ENCODE measurements at regions not wholly inside any gene's neighbourhood (a gene's known extent, or its start where the extent isn't known, plus 50 kb on each side); places are given as distances from the start of the nearest gene placed in this dataset.

DNA sequence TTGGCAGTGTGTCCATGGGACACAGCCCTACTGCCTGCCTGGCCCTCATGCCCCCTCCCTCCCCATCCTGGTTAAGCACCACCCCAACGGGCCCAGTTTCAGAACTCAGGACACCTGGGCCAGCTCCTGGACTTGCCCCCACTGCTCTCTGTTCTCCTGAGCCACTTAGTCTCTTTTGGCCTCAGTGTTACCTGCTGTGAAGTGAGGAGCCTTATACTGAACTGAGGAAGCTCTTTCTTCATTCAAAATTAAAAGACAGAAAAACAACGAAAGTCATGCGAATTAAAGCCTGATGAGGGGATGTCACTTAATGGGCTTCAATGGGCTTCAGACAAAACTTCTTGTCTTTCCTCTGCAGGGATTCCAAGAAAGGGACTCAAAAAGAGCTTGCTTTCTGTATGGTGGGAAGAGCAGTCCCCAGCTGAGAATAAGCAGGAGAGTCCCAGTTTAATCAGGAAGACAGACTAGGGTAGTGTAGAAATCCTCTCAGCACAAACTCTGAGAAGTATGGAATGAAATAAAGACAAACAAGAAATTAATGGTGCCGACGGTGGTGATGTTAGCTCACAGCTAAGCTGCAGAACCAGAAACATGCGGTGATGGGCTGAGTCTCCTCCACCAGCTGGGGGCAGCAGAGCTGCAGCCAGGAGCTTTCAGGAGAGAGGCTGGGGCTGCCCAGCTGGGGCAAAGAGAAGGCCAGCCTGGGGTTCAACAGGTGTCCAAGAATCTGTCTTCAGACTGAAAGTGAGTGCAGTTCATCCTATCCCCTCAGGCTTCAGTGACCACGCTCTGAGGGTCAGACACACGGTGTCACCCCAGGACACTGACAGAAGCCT, 101.0 kb downstream of the GGTLC2 start:
- TF ChIP-seq KDM5B (CRISPR knock-in tag; IDR thresholded peaks at IDR 0.05; ENCODE audit: borderline replicate concordance): no peak
- TF ChIP-seq JDP2 (CRISPR knock-in tag; IDR thresholded peaks at IDR 0.05; ENCODE audit: borderline replicate concordance): no peak
- no peak for TF ChIP-seq NBN (conservative IDR thresholded peaks at IDR 0.05)
- no peak for TF ChIP-seq ZNF563 (CRISPR knock-in tag; IDR thresholded peaks at IDR 0.05)
- TF ChIP-seq ZNF460 (CRISPR knock-in tag; IDR thresholded peaks at IDR 0.05; ENCODE audit: borderline replicate concordance): no peak

Data from HepG2 (cell line).